HG02763 (cell line): ENCODE measurements at regions not wholly inside any gene's neighbourhood (a gene's known extent, or its start where the extent isn't known, plus 50 kb on each side); places are given as distances from the start of the nearest gene placed in this dataset.

Source experiments
- ATAC-seq: cut with Tn5 transposase; IDR thresholded peaks from one replicate; pipeline ENCODE4 v1.9.1; 2021; ENCODE audit warnings: mild to moderate bottlenecking, moderate library complexity; ENCODE audit not compliant: unreplicated experiment

DNA sequence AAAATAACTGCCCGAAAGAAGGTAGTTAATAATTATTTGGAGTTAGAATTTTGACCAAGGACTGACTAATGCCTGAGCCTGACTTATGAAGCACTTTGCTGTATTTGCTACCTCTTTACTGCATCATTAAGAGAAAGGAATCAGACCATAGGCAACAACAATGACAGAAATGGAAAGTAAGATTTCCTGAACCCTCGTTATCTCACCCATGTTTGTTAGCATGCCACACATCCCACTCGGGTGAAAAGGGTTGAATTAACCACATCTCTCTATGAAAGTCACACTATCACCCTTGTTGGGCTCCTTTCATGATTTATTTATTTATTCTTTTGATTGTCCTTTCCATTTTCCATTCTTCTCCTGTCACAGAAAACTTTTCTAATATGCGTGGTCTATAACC lies 59.6 kb downstream of the OLIG3 start:
- ATAC-seq, result no peak

DNA sequence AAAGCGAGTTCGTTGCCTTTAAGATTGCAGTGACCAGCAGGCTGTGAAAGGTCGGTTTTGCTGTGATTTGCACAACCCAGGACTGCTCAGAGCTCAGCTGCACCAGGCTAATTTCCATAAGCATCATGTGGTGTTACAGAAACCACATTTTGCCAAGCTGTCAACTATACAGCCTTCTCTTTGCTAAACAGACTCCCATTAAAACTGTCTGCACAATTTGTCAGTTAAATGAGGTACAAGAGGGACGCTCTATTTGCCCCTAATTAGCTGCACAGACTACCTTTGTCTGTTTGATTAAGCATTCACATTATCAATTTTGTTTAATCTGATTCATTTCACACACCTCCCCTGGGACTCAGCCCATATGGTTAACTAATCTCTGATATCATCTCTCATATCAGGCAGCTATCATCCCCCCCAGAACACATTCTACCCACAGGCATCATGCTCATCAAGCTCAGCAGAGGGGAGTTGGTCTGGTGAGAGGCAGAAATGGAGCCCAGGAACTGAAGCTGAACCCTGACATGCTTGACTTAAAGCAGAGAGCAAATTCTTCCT lies 62.1 kb downstream of the OLIG3 start:
- ATAC-seq, result peak; percentile 70

DNA sequence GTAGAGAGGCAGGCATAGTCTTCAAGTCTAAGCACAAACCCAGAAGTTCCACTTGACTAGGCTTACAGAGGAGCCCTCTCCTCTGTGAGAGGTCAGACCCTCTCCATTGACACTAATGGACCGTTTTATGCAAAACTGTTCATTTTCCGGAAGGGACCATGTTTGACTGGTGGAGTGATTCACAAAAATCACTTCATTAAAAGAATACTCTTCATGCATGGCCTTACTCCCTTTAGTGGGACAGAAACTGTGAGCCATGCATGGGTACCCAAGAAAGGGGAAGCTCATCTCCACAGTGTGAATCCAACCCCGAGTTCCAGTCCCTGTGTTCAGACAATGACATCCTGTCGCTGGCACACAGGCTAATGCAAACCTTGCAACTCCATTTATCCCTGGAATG lies 63.2 kb downstream of the OLIG3 start:
- peak; percentile 42 for ATAC-seq

DNA sequence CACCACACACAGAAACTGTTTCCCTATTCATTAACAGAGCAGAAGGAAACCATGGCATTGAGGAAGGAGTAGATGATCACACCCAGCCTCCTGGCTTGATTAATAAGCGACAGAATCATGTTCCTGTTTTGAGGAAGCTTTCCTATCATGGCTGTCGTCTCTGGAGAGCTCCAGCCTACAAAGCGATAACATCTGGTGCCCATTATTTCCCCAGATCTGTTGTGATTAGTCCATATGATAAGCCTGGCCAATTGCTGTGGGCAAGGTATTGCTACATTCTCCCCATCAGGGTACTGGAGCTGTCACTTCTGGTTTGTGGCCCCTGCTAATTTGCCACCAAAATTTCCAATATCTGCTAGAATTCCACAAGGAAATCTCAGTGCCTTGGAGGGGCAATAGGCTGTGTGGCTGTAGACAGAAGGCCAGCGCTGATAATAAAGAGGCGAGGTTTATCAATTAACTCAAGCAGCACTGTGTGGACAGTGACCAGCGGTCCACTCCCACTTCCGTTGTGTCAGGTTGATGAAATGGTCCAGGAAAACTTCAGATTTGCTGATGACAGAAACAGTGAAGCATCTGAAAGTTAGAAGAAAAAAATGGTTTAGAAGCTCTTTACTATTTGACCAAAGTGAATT lies 66.4 kb downstream of the OLIG3 start:
- no peak for ATAC-seq

DNA sequence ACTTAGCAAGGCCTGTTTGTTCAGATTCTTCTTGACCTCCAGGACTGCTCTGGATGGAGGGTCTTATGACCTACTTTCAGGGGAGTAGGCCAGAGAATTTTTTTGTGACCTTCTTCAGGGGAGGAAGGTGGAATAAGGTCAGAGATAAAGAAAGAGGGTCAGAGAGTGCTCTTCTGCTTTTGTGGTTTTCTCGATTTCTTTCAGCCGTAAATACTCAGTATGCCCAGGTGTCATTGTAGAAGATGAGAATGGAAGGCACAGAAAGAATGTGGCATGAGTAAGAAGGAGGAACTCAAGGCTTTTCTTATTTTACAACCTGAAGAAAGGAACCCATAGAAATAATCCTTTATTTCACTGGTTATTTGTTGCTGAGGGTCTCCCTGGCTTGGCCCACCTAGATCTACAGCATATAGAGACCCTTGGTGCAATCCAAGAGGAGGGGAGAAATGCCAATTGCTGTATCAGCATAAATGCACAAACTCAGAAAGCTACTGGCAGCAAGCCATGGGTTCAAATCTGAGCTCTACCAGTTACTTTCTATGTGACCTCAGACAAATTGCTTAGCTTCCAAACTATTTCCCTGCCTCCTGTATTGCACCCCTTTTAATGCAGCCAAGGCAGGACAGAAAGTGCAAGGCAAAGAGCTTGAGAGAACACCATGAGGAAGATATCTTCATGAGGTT lies 68.0 kb downstream of the OLIG3 start:
- no peak for ATAC-seq

DNA sequence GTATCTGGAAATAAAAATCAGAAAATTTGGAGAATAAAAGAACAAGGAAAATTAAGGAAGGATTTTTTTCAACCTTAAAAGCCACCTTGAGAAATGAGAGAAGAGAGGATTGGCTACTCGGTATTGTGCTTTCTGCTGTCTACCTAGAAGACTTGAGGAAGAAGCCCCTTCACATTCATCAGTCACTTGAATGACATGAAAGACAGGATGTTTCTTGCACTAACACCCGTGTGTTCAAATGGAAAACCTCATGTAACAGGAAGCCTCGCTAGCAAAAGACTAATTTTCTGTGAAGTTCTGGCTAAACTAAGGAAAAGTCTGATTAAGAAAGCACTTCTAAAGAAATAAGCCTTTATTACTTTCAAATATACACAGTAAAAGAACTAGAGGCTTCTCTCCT lies 69.9 kb downstream of the OLIG3 start:
- ATAC-seq, result no peak

DNA sequence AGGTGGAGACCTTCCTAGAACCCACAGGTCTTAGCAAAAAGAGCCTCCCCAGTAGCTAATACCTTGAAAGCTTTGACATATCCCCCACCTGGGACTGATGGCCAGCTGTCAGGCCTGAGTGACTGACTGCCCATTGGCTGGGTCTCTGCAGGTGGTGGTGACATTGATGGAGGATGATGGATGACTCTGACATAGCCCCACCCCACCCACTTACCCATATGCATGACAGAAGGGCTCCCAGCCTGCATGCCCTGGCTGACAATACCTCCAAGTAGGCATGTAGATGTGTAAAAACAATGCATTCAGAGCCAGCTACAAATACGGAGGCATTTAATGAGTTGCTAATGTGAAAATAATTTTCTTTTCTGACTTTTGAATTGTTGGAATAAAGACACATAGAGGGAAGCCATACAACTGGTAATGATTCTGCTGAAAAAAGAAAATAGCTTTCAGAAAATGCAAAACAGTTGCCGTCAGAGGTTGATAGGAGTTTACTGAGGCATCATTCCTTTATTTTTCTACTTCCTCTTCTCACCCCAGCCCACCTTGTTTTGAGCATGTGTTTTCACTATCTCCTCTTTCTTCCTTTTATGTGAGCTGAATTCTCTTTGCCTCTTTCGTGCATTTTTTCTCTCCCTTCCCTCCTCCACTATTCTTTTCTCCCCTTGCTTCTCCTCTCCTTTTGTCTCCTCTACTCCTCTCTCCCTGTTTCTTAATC lies 70.6 kb downstream of the OLIG3 start:
- no peak for ATAC-seq

DNA sequence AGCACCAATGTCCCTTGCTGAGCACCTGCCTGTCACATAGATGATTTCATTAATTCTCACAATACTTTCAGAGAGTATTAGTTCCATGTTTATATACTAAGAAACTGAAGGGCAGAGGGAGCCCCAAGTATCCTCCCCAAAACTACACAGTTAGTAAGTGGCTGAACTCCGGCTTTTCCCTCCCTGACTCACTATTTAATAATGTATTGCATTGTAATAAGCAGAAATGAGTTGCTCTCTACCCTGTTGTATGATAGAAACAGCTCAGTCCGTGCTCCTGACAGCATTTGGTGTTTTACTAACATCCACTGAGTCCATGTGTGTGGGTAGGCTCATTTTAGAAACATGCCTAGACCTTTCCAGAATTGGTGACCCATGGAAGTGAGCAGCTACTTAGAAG lies 76.8 kb downstream of the OLIG3 start:
- ATAC-seq, result no peak

DNA sequence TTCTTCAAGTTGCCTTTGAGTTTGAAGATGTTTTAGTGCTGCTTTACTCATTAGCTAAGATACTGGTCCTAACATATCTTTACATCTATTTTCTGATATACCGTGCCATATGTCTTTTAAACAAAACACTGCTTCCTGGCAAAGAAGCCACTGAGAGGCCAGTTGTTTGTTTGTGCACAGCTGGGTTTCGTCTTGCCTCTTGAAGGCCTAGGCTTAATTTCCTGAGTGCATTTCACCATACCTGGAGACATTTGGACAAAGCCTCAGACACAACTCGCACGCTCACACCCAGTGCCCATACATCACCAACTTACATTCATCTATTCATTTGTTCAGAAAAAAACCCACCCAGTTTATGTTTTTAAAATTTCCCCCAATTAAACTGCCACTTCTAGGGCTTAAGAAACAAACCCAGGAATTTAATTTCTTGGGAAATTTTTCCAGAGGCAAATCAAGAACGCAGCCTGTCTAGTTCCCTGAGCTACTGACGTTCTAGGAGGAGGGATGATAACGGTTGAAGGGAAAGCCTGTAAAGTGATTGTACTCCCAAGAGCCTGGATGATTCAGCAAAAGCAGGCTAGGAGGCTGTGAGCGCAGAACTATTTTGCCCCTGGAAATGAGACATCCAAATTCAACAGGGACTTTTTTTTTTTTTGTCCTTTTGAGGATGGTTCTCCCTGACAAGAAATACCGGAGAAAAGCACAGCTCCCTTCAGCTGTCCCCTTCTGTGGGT lies 77.7 kb downstream of the OLIG3 start:
- no peak for ATAC-seq

DNA sequence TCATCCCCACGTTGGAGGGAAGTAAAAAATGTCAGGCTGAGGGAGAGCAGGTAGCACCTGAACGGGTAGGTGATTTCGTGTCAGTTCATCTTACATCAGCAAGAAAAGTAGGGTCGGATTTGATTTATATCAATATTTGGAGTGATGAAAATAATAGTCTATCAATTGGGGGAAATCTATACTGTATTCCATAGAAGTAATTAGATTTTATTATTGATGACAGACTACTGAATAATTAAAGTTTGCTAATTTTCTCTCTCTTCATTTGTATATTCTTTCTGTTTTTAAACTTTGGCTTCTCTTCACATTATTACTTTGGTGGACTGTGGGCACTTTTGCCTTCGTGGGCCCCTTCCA lies 78.4 kb downstream of the OLIG3 start:
- ATAC-seq, result no peak

DNA sequence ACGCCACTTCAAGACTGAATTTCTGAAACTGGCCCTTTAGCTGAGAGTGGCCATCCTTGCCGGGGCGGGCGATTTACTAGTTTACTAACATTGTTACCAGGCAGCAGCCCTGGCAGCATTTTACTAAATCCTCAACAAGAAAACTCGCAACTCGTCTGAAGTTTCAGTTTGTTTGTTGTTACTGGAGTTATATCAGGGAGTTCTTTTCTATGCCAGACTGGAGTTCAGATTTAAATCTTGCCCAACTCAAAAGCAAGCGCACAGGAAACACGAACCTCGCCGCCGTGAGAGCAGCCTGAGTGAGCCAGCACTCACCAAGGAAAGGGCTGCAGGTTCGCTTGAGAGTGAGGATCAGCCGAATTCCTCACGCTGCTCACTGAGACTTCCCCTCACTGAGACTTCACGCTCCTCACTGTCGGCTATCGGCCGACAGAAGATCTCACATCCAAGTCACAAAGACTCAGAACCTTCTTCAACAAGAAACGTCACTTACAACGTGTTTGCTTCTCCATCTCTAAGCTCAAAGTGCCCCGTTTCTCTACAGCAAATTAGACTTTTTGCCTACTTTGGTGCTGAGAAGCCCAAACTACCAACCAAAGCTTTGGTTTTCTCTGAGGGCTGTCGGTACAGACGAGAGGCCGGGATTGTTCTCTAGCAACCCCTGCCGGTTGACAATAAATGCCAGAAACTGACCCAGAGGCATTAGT lies 78.9 kb downstream of the OLIG3 start:
- peak; percentile 86 for ATAC-seq

DNA sequence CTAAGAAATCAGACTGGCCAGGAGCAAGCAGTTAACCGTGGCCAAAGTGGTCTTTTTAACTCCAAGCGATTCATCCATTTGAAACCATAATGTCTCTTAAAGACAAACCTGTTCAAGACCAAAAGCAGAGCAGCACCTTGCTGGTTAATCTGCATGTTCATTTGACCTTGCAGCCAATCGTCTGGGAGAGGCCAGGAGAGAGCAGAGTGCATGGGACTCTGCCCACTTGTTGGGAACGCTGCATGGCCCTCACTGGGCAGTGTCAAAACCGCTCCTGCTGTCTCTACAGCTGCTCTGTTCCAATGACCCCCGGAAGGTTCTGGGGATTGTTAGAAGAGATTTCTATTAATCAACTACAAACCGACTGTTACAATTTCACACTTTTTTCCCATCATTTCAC lies 79.6 kb downstream of the OLIG3 start:
- ATAC-seq, result no peak

DNA sequence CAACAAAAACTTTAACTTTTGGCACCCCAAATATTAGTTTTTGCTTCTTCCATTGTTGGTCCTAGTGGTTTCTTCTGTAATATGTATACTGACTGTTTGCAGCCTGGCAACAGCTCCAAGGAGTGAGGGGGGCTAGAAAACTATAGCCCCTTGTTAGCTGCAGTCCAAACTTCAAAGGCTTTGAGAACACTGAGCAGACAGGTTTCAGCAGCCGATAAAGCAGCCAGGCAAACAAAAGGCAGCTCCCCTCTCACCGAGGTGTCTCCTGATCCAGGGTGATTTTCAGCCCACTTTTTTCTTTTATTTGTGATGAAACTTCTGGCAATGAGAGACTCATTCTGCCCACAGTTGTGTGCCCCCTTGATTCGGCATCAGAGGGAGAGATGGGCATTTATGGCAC lies 80.7 kb downstream of the OLIG3 start:
- no peak for ATAC-seq

DNA sequence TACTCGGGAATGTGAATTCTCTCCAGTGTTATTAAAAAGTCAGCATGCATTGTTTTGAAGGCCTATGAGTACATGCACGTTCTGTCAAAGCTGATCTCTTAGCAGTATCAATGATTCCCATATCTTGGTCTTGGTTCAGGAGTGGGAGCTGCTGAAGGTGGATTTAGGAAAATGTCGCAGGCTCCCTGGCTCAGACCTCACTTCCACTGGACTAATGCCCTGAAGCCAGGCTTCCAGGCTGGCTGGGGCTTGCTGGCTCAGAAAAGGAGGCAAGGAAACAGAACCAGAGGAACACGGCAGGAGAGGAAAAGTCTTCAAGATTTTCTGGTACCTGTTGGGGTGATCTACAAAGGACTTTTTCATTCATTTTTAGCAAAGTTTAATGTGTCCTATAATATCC lies 81.6 kb downstream of the OLIG3 start:
- no peak for ATAC-seq

DNA sequence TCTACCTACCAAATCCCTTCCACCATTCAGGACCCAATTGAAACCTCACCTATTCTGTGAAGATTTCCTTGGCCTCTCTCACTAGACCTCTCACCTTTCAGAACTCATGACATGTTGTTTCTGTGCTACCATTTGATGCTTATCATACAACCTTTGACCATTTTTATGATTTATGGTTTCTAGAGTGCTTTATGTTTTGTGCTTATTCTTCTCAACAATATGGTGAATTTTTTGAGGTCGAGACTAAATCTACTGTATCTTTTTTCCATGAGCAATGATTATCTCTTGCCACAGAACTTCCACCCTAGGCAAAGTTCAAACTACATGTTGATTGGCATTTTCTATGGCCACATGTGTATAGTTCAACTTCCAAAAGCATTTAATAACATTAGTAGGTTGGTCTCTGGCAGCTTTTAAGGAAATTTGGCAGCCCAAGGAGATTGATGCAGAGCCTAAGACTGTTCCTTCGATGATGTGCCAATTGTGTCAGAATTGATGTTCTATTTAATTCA lies 84.9 kb downstream of the OLIG3 start:
- ATAC-seq, result no peak

DNA sequence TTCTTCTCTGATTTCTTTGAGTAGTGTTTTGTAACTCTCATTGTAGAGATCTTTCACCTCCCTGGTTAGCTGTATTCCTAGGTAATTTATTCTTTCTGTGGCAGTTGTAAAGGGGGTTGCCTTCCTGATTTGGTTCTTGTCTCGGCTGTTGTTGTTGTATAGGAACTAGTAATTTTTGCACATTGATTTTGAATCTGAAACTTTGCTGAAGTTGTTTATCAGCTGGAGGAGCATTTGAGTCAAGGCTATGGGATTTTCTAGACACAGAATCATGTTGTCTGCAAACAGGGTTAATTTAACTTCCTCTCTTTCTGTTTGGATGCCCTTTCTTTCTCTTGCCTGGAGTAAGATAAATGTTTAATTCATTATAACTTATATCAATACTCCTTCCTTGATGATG lies 86.4 kb downstream of the OLIG3 start:
- ATAC-seq, result no peak

DNA sequence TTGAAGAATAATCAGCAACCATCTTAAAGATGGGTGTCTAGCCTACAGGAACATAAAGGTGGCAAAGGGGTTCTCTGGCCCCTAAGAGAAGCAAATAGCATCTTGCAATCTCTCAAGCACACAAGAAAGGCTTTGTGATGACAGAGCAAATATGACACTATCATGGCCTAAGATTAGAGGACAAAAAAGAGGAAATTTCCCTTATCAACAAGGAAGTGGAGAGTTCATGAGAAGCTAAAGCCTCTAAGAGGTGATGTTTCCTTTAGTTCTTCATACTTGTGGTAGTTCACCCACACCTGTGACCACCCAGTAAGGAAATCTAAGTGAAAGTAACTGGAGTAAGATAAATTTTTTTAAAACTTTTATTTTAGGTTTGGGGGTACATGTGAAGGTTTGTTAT lies 88.4 kb downstream of the OLIG3 start:
- ATAC-seq, result no peak

DNA sequence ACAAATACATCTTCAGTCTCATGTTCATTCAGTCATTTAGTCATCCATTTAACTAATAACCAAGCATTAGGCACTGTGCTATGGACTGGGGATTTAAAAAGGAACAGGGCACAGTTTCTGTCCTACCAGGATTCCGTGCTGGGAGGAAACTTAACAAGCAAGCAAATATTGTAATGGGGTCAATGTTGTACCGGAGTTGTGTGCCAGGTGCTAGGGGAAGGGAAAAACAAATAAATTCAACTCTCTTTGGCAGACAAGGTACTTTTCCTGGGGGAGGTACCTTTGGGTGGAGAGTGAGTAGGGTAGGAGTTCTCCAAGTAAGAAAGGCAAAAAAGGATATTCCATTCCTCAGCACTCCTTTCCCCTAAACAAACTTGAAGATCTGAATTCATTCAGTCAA lies 90.3 kb downstream of the OLIG3 start:
- ATAC-seq, result no peak

DNA sequence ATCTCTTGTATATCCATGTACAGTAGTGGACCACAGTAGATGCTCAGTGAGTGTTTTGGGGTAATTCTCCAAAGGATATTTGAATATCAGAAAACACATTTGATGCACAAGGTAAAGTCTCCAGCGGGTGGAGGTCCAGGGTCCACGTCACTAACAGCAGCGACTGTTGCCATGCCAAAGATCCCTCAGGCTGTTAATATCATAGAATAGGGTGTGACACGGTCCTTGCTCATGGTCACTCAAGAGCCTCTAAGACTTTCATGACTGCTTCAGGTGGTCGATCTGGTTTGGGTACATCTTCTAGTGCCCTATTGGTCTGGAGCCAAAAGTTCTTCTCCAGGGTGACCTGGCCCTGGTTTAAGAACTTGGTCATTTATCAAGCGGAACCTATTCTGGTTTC lies 90.8 kb downstream of the OLIG3 start:
- no peak for ATAC-seq

DNA sequence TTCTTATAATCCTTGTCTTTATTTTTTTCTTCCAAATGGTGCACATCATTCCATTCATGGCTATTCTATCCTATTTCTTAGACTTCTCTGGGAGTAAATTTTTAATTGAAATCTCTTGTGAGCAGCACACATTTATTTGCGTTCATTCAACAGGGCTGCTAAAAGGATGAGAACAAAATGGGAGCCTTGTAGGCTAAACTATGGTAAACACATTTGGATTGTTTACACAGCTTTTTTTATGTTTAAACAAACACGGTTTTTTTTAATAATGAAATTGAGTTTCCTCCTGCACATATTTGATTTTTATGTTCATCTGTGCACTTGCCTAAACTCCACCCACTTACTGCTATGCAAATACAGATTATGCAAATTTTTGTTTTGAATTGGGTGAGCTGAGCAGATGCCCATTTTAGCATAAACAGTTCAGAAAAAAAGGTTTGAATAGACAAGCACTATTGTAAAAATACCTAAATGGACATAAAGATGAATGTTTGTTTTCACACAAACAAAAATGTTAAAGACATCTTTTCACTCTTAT lies 92.0 kb downstream of the OLIG3 start:
- ATAC-seq, result no peak
